ENCODE measurements at regions not wholly inside any gene's neighbourhood (a gene's known extent, or its start where the extent isn't known, plus 50 kb on each side); places are given as distances from the start of the nearest gene placed in this dataset.

DNA sequence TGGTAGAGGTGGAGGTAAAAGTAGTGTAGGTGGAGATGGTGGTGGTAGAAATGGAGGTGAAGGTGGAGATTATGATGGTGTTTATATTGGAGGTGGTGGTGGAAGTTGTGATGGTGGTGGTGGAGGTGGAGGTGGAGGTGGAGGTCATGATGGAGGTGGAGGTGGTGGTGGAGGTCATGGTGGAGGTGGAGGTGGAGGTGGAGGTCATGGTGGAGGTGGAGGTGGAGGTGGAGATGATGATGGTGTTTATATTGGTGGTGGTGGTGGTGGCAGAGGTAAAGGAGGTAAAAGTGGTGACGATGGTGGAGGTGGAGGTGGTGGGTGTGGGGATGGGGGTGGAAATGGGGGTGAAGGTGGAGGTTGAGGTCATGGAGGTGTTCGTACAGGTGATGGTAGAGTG, 107.8 kb downstream of the ASB7 start (continued):
- TF ChIP-seq BCL11A (IDR thresholded peaks at IDR 0.05; ENCODE audit: low read depth in 2 of 2, low read length in 2 of 2) (no peak), CEBPB (IDR thresholded peaks at IDR 0.05; ENCODE audit: low read depth, low read length) (no peak), EGR1 (IDR thresholded peaks at IDR 0.05; ENCODE audit: borderline replicate concordance, low read depth, low read length) (no peak), POLR2AphosphoS5 (IDR thresholded peaks at IDR 0.05; ENCODE audit: low read depth, low read length) (no peak), HDAC2 (IDR thresholded peaks at IDR 0.05; ENCODE audit: borderline replicate concordance in 1 of 2, low read depth in 2 of 2, low read length in 2 of 2) (no peak)

Data from H1 (cell line).